ENCODE measurements at regions not wholly inside any gene's neighbourhood (a gene's known extent, or its start where the extent isn't known, plus 50 kb on each side); places are given as distances from the start of the nearest gene placed in this dataset.

- no peak overlapping the region for H3K4me2 ChIP-seq (ENCODE audit: low read length)
- H3K9me3 ChIP-seq (ENCODE audit: low read length): no peaks in the 10 kb centered on the region
- no peaks in the 10 kb centered on the region for H3K27me3 ChIP-seq (ENCODE audit: insufficient read depth, low read length)
- H2AFZ ChIP-seq (ENCODE audit: low read length): no peak overlapping the region
- no peak overlapping the region for H3K9ac ChIP-seq (ENCODE audit: low read length)
- TF ChIP-seq EZH2 (IDR thresholded peaks at IDR 0.05; ENCODE audit: borderline replicate concordance, low read length) (no peak), CTCF (IDR thresholded peaks at IDR 0.05; ENCODE audit: low read length) (no peak)
- H3K36me3 ChIP-seq (ENCODE audit: insufficient read depth, low read length): no peaks in the 10 kb centered on the region
- no peaks in the 10 kb centered on the region for H3K79me2 ChIP-seq (ENCODE audit: insufficient read depth, low read length)
- no peak overlapping the region for H3K4me3 ChIP-seq (ENCODE audit: low read depth, low read length, poor library complexity, severe bottlenecking)
- no peaks in the 10 kb centered on the region for H3K9me2 ChIP-seq (ENCODE audit: low read depth, low read length)
- H3K27ac ChIP-seq (ENCODE audit: low read depth, low read length, poor library complexity, severe bottlenecking): no peak overlapping the region
- no peaks in the 10 kb centered on the region for H4K20me1 ChIP-seq (ENCODE audit: insufficient read depth, low read length)
- no peaks in the 10 kb centered on the region for H3K4me1 ChIP-seq (ENCODE audit: insufficient read depth, low read length, severe bottlenecking)
- no peaks in the 10 kb centered on the region for H3F3A ChIP-seq (ENCODE audit: insufficient read depth, low read length)
Measured at GRCh38 chr18:40532046-40532445, 1423.0 kb upstream of the PIK3C3 start.

GRCh38 chr18:40531051-40531450 is 1424.0 kb upstream of the PIK3C3 start:
- Histone ChIP-seq H3F3A (ENCODE audit: insufficient read depth, low read length) (no peaks in the 10 kb centered on the region), H4K20me1 (ENCODE audit: insufficient read depth, low read length) (no peaks in the 10 kb centered on the region), H3K9me2 (ENCODE audit: low read depth, low read length) (no peaks in the 10 kb centered on the region), H3K27ac (ENCODE audit: low read depth, low read length, poor library complexity, severe bottlenecking) (no peak overlapping the region), H3K9ac (ENCODE audit: low read length) (no peak overlapping the region), H3K4me3 (ENCODE audit: low read depth, low read length, poor library complexity, severe bottlenecking) (no peak overlapping the region), H3K79me2 (ENCODE audit: insufficient read depth, low read length) (no peaks in the 10 kb centered on the region), H3K4me1 (ENCODE audit: insufficient read depth, low read length, severe bottlenecking) (no peaks in the 10 kb centered on the region), H2AFZ (ENCODE audit: low read length) (no peak overlapping the region), H3K27me3 (ENCODE audit: insufficient read depth, low read length) (no peaks in the 10 kb centered on the region), H3K4me2 (ENCODE audit: low read length) (no peak overlapping the region), H3K36me3 (ENCODE audit: insufficient read depth, low read length) (no peaks in the 10 kb centered on the region), H3K9me3 (ENCODE audit: low read length) (no peaks in the 10 kb centered on the region)
- TF ChIP-seq EZH2 (IDR thresholded peaks at IDR 0.05; ENCODE audit: borderline replicate concordance, low read length) (no peak), CTCF (IDR thresholded peaks at IDR 0.05; ENCODE audit: low read length) (no peak)

- H3K9ac ChIP-seq (ENCODE audit: low read length): no peak overlapping the region
- H3K4me1 ChIP-seq (ENCODE audit: insufficient read depth, low read length, severe bottlenecking): no peaks in the 10 kb centered on the region
- no peaks in the 10 kb centered on the region for H3K79me2 ChIP-seq (ENCODE audit: insufficient read depth, low read length)
- H2AFZ ChIP-seq (ENCODE audit: low read length): no peak overlapping the region
- no peaks in the 10 kb centered on the region for H3K27me3 ChIP-seq (ENCODE audit: insufficient read depth, low read length)
- TF ChIP-seq CTCF (IDR thresholded peaks at IDR 0.05; ENCODE audit: low read length): no peak; the same call in 1 of the 2 replicates
- H3K27ac ChIP-seq (ENCODE audit: low read depth, low read length, poor library complexity, severe bottlenecking): no peak overlapping the region
- H3K9me3 ChIP-seq (ENCODE audit: low read length): no peaks in the 10 kb centered on the region
- no peaks in the 10 kb centered on the region for H3K36me3 ChIP-seq (ENCODE audit: insufficient read depth, low read length)
- H4K20me1 ChIP-seq (ENCODE audit: insufficient read depth, low read length): no peaks in the 10 kb centered on the region
- H3K9me2 ChIP-seq (ENCODE audit: low read depth, low read length): no peaks in the 10 kb centered on the region
- H3F3A ChIP-seq (ENCODE audit: insufficient read depth, low read length): no peaks in the 10 kb centered on the region
- no peak overlapping the region for H3K4me2 ChIP-seq (ENCODE audit: low read length)
- no peak overlapping the region for H3K4me3 ChIP-seq (ENCODE audit: low read depth, low read length, poor library complexity, severe bottlenecking)
Measured at GRCh38 chr18:40529478-40529877, 1425.6 kb upstream of the PIK3C3 start.
